ENCODE measurements at regions not wholly inside any gene's neighbourhood (a gene's known extent, or its start where the extent isn't known, plus 50 kb on each side); places are given as distances from the start of the nearest gene placed in this dataset.

DNA sequence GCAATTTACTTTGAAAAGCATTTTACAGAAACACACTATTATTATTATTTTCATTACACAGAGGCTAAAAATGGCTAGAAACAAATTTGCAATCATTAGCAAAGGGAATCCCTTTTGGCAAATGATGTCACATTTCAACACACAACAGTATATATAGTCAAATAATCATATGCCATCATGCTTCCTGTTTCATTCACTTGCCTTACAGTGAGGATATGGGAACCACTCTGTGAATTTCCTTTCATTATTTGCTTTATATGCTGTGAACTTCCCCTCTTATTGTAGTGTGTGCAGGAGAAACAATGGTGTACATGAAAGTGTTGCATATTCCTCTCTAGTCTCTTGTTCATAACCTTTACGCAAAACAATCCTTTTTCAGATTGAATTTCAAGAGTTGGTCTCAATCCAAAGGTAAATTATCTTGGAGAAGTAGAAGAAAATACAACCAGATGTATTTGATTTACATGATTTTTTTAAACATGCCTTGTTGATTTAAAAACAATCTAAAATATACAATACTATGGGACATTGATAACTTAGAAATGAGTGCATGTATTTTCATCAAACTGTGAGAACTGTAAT, 657.3 kb downstream of the EFNB2 start:
- TF ChIP-seq, protein P1, sequence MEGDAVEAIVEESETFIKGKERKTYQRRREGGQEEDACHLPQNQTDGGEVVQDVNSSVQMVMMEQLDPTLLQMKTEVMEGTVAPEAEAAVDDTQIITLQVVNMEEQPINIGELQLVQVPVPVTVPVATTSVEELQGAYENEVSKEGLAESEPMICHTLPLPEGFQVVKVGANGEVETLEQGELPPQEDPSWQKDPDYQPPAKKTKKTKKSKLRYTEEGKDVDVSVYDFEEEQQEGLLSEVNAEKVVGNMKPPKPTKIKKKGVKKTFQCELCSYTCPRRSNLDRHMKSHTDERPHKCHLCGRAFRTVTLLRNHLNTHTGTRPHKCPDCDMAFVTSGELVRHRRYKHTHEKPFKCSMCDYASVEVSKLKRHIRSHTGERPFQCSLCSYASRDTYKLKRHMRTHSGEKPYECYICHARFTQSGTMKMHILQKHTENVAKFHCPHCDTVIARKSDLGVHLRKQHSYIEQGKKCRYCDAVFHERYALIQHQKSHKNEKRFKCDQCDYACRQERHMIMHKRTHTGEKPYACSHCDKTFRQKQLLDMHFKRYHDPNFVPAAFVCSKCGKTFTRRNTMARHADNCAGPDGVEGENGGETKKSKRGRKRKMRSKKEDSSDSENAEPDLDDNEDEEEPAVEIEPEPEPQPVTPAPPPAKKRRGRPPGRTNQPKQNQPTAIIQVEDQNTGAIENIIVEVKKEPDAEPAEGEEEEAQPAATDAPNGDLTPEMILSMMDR (IDR thresholded peaks at IDR 0.05): no peak
- no peak for TF ChIP-seq POLR2A (IDR thresholded peaks at IDR 0.05)

All from thyroid gland (tissue), 4 donors.